OCI-LY7 (cell line): ENCODE measurements at regions not wholly inside any gene's neighbourhood (a gene's known extent, or its start where the extent isn't known, plus 50 kb on each side); places are given as distances from the start of the nearest gene placed in this dataset.

Source experiments
- CTCF ChIP-seq: fragments of 200-600 bp; sonication (generic); conservative IDR thresholded peaks from 2 replicates; pipeline ENCODE4 v1.5.1; 2014; ENCODE audit warnings: mild to moderate bottlenecking, antibody characterized with exemption, low read length, moderate library complexity, mixed read lengths
- EZH2phosphoT487 ChIP-seq: fragments of 200-600 bp; sonication (generic); IDR thresholded peaks from 2 replicates; pipeline ENCODE4 v1.6.1; 2018; ENCODE audit warnings: low read depth, borderline replicate concordance, mild to moderate bottlenecking, mixed run types, antibody characterized with exemption, low read length, moderate library complexity, mixed read lengths

GRCh38 chr15:100757661-100758060 lies 122.0 kb upstream of the ALDH1A3 start:
- no peak for TF ChIP-seq CTCF
- no peak for TF ChIP-seq EZH2phosphoT487
